ENCODE measurements at regions not wholly inside any gene's neighbourhood (a gene's known extent, or its start where the extent isn't known, plus 50 kb on each side); places are given as distances from the start of the nearest gene placed in this dataset.
"Not testable (repeated sequence)": the region's sequence is repeated elsewhere in the genome, so short reads cannot be mapped to it uniquely, and the experiment has no call there.

GRCh38 chr12:87202189-87202588 is 827.0 kb downstream of the C12orf50 start:
- Mint-ChIP-seq H3K27ac (no peak overlapping the region), H3K9me3 (peaks cover 3 to 6% (median 6%) of the 10 kb centered on the region in 3 donors)

GRCh38 chr12:87201598-87201997 is 827.6 kb downstream of the C12orf50 start:
- H3K36me3 Mint-ChIP-seq: peaks cover 2% of the 10 kb centered on the region
- H3K4me1 Mint-ChIP-seq: no peaks in the 10 kb centered on the region
- no peaks in the 10 kb centered on the region for H3K27me3 Mint-ChIP-seq
- H3K4me3 Mint-ChIP-seq: no peak overlapping the region
- peaks cover 3 to 6% (median 6%) of the 10 kb centered on the region in 3 donors for H3K9me3 Mint-ChIP-seq
- H3K27ac Mint-ChIP-seq: no peak overlapping the region

More at GRCh38 chr12:87202189-87202588, 827.0 kb downstream of the C12orf50 start:
- Mint-ChIP-seq H3K27me3 (no peaks in the 10 kb centered on the region), H3K4me1 (no peaks in the 10 kb centered on the region), H3K4me3 (no peak overlapping the region), H3K36me3 (peaks cover 2% of the 10 kb centered on the region)

- Mint-ChIP-seq H3K27me3 (no peaks in the 10 kb centered on the region), H3K27ac (no peak overlapping the region), H3K4me1 (no peaks in the 10 kb centered on the region), H3K9me3 (peaks cover 2 to 6% (median 5%) of the 10 kb centered on the region in 3 donors), H3K4me3 (no peak overlapping the region), H3K36me3 (peaks cover 2% of the 10 kb centered on the region)
These were observed 828.8 kb downstream of the C12orf50 start for GRCh38 chr12:87200289-87200979.

- H3K4me1 Mint-ChIP-seq: no peaks in the 10 kb centered on the region
- H3K9me3 Mint-ChIP-seq: no peaks in the 10 kb centered on the region
- H3K27ac Mint-ChIP-seq: no peak overlapping the region
- no peaks in the 10 kb centered on the region for H3K27me3 Mint-ChIP-seq
- peaks cover 2% of the 10 kb centered on the region for H3K36me3 Mint-ChIP-seq
- H3K4me3 Mint-ChIP-seq: no peak overlapping the region
These were observed 831.0 kb downstream of the C12orf50 start for GRCh38 chr12:87198181-87198580.

- Mint-ChIP-seq H3K27me3 (no peaks in the 10 kb centered on the region), H3K27ac (no peak overlapping the region), H3K9me3 (no peaks in the 10 kb centered on the region), H3K4me3 (no peak overlapping the region), H3K4me1 (no peaks in the 10 kb centered on the region), H3K36me3 (peaks cover 2% of the 10 kb centered on the region)
These were observed 832.9 kb downstream of the C12orf50 start for GRCh38 chr12:87196321-87196720.

- H3K9me3 Mint-ChIP-seq, H3K4me3 Mint-ChIP-seq, H3K27ac Mint-ChIP-seq, H3K4me1 Mint-ChIP-seq, H3K36me3 Mint-ChIP-seq, H3K27me3 Mint-ChIP-seq: not testable (repeated sequence)
These were observed 834.8 kb downstream of the C12orf50 start for GRCh38 chr12:87194389-87194788.

GRCh38 chr12:87185367-87185766 is 843.8 kb downstream of the C12orf50 start:
- Mint-ChIP-seq H3K9me3 (peaks cover 0 to 2% (median 0%) of the 10 kb centered on the region in 3 donors), H3K27ac (no peak overlapping the region), H3K27me3 (no peaks in the 10 kb centered on the region), H3K4me1 (no peaks in the 10 kb centered on the region), H3K4me3 (no peak overlapping the region), H3K36me3 (no peaks in the 10 kb centered on the region)

- no peak overlapping the region for H3K27ac Mint-ChIP-seq
- H3K36me3 Mint-ChIP-seq: no peaks in the 10 kb centered on the region
- no peak overlapping the region for H3K4me3 Mint-ChIP-seq
- H3K27me3 Mint-ChIP-seq: no peaks in the 10 kb centered on the region
- H3K4me1 Mint-ChIP-seq: no peaks in the 10 kb centered on the region
- H3K9me3 Mint-ChIP-seq: peaks cover 0 to 2% (median 0%) of the 10 kb centered on the region in 3 donors
These were observed 846.4 kb downstream of the C12orf50 start for GRCh38 chr12:87182696-87183233.

- Mint-ChIP-seq H3K27ac (no peak overlapping the region), H3K9me3 (peaks cover 3 to 11% (median 10%) of the 10 kb centered on the region in 3 donors), H3K36me3 (no peaks in the 10 kb centered on the region)
These were observed 857.8 kb downstream of the C12orf50 start for GRCh38 chr12:87171356-87171755.

GRCh38 chr12:87169010-87169409 is 860.2 kb downstream of the C12orf50 start:
- Mint-ChIP-seq H3K27ac (no peak overlapping the region), H3K27me3 (peaks cover 4% of the 10 kb centered on the region), H3K4me1 (peaks cover 0 to 2% (median 0%) of the 10 kb centered on the region in 3 donors), H3K4me3 (no peak overlapping the region), H3K9me3 (peaks cover 4 to 15% (median 13%) of the 10 kb centered on the region in 3 donors), H3K36me3 (no peaks in the 10 kb centered on the region)

More at GRCh38 chr12:87171356-87171755, 857.8 kb downstream of the C12orf50 start:
- Mint-ChIP-seq H3K4me3 (no peak overlapping the region), H3K27me3 (peaks cover 6% of the 10 kb centered on the region), H3K4me1 (peaks cover 0 to 2% (median 0%) of the 10 kb centered on the region in 3 donors)

- Mint-ChIP-seq H3K4me3 (no peak overlapping the region), H3K27me3 (peaks cover 2% of the 10 kb centered on the region), H3K36me3 (no peaks in the 10 kb centered on the region), H3K4me1 (no peaks in the 10 kb centered on the region), H3K9me3 (peaks cover 10% of the 10 kb centered on the region in 3 donors), H3K27ac (no peak overlapping the region)
These were observed 863.3 kb downstream of the C12orf50 start for GRCh38 chr12:87165733-87166375.

- Mint-ChIP-seq H3K36me3 (no peaks in the 10 kb centered on the region), H3K4me3 (no peak overlapping the region), H3K27ac (no peak overlapping the region), H3K4me1 (no peaks in the 10 kb centered on the region), H3K27me3 (no peaks in the 10 kb centered on the region), H3K9me3 (peaks cover 8 to 10% (median 10%) of the 10 kb centered on the region in 3 donors)
These were observed 866.1 kb downstream of the C12orf50 start for GRCh38 chr12:87163122-87163521.

- Mint-ChIP-seq H3K9me3 (peaks cover 5 to 10% (median 6%) of the 10 kb centered on the region in 3 donors), H3K36me3 (no peaks in the 10 kb centered on the region), H3K27ac (no peak overlapping the region), H3K4me1 (no peaks in the 10 kb centered on the region), H3K4me3 (no peak overlapping the region), H3K27me3 (no peaks in the 10 kb centered on the region)
These were observed 868.2 kb downstream of the C12orf50 start for GRCh38 chr12:87160848-87161601.

GRCh38 chr12:87157791-87158190 is 871.4 kb downstream of the C12orf50 start:
- Mint-ChIP-seq H3K27me3 (no peaks in the 10 kb centered on the region), H3K4me1 (no peaks in the 10 kb centered on the region), H3K9me3 (peaks cover 0 to 2% (median 0%) of the 10 kb centered on the region in 3 donors), H3K27ac (no peak overlapping the region), H3K36me3 (no peaks in the 10 kb centered on the region), H3K4me3 (no peak overlapping the region)

- H3K36me3 Mint-ChIP-seq: no peaks in the 10 kb centered on the region
- H3K27ac Mint-ChIP-seq: no peak overlapping the region
- H3K27me3 Mint-ChIP-seq: peaks cover 1% of the 10 kb centered on the region
- H3K4me1 Mint-ChIP-seq: no peaks in the 10 kb centered on the region
- no peak overlapping the region for H3K4me3 Mint-ChIP-seq
- H3K9me3 Mint-ChIP-seq: peaks cover 0 to 2% (median 0%) of the 10 kb centered on the region in 3 donors
These were observed 873.6 kb downstream of the C12orf50 start for GRCh38 chr12:87155621-87156020.

Measured in IgD-negative memory B cell (primary cell).